ENCODE measurements at regions not wholly inside any gene's neighbourhood (a gene's known extent, or its start where the extent isn't known, plus 50 kb on each side); places are given as distances from the start of the nearest gene placed in this dataset.
A peak's percentile ranks its signal among the peaks of the same experiment; 100 is the strongest.
"Not testable (repeated sequence)": the region's sequence is repeated elsewhere in the genome, so short reads cannot be mapped to it uniquely, and the experiment has no call there.

DNA sequence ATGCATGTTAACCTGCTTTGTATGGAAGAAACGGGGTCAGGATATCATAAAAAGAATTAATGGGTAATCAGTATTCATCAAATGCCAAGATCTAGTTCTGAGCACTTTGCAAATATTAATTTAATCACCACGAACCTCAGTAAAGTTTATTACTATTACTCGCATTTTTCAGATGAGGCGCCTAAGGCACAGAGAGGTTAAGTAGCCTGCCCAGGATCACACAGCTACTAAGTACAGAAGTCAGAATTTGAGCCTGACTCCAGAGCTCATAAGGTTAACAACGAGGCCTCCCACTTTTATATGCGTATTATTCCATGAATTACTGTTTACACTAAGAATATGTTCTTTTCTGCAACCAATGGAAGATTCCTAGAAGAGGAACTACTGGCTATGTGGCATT is 109.6 kb upstream of the KLF13 start:
- FAIRE-seq (no peak), DNase-seq (ENCODE audit: insufficient read length, low spot score) (no peak)

DNA sequence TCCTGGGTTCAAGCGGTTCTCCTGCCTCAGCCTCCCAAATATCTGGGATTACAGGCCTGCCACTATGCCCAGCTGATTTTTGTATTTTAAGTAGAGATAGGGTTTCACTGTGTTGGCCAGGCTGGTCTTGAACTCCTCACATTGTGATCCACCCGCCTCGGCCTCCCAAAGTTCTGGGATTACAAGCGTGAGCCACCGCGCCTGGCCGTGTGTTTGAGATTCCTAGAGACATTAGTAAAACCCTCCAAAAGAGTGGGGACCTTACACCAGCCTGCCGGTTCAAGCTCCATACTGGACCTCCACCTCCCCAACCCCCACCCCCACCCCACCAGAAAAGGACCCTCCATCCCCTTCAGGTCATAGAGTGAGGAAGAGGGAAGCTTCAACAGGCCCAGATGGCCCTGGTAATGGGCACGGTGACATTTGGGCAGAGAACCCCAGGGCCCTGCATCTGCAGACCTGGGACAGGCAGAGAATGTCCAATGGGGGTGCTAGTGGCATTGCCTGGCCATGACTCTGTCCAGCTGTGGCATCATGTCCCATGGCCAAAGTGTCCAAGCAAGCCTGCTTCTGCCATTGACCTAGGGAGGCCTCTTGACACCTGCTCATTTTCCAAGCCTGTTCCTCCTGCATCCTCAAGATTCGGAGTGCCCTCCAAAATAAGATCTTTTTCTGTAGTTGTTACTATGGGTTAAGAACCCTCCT is 108.9 kb upstream of the KLF13 start:
- no peak for FAIRE-seq
- no peak for DNase-seq (ENCODE audit: insufficient read length, low spot score)

DNA sequence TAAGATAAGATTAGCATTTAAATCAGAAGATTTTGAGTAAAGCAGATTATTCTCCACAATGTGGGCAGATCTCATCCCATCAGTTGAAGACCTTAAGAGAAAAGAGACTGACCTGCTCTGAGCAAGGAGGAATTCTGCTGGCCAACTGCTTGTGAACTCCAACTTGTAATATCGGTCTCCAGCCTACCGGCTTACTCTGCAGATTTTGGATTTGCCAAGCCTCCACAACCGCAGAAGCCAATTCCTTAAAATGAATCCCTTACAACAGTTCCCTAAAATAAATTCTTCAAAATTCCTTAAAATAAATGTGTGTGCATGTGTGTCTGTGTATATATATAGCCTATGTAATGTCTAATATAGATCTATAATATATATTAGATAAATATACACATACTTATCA is 107.4 kb upstream of the KLF13 start:
- FAIRE-seq (no peak), DNase-seq (ENCODE audit: insufficient read length, low spot score) (no peak)

DNA sequence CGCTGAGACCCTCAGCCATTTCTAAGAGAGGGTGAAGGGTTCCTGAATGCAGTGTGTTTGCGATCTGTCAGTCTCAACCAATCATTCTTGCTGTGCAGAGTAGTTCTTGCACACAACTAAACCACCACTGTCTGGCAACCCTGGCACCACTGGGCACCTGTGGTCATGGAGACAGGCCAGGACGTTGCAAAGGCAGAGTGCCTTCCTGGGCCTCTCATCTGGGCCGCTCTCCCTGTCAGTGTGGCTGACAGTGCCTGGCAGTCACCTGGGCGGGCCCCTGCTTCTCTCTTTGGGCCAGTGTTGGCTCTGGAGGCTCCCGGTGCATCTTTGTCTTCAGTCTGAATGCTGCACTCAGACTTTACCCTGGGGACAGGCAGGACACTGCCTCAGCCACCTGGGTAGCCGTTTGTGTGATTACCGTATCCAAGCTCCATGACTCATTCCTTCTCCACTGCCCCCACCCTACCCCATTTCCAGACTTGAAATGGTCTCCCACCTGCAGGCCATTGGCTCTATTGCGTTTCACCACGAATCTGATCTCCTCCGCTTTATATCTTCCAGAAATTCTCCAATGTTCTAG is 104.6 kb upstream of the KLF13 start:
- FAIRE-seq (no peak), DNase-seq (ENCODE audit: insufficient read length, low spot score) (no peak)

DNA sequence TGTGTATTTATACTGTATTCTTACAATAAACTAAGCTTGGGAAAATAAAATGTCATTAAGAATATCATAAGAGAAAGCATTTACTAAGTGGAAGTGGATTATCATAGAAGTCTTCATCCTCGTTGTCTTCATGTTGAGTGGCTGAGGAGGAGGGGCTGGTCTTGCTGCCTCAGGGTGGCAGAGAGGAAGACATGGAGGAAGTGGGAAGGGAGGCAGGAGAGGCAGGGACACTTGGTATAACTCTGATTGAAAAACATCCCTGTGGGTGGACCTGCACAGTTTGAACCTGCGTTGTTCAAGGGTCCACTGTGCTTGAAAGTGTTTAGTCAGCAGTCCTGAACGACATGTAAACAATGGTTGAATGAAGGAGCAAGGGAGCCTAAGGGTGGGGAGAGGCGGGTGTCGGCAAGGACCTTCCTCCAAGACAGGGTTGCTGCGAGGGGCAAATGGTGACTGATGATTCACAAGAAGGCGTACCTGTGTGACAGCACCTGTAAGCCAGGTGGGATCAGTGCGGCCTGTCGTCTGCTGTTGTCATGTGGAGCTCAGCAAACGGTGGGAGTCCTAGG is 103.8 kb upstream of the KLF13 start:
- DNase-seq (ENCODE audit: insufficient read length, low spot score) (no peak), FAIRE-seq (no peak)

DNA sequence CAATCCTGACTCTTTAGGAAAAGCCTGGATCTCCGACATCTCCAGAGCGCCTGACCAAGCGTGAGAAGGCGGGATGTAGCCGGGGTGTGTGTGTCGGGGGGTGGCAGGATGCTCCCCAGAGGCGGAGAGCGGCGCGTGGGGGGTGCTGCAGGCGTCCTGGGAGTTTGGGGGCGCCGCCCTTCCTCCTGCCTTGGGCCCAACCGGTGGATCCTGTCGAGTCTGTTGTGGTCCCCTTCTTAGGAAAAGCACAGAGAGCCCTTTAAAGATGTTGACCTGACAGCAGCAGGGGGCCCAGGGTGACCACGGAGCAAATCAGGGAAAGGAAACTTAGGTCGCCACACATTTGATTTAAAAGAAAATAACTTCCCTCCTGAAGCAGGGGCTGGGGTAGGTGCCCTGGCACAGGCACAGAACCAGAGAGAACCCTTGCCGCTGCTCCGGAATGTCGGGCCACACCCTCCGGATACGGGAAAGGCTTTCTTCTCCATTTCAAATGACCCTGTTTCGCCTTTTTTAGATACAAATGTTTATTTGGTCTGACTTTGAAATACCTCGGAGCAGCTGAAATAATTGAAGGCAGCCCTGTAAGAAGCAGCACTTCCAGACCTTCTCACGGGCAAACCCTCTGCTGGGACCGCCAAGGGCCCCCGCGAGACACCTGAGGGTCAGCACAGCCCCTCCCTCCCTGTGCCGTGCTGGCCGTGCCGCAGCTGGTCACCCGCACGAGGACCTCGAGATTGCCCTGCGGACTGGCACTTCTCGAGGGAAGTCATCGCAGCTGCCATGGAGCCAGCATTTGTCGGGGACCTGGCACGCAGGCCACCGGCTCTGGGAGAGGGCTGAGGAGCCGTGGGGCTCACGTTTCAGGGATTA is 102.9 kb upstream of the KLF13 start:
- DNase-seq (ENCODE audit: insufficient read length, low spot score) (no peak), FAIRE-seq (no peak)

DNA sequence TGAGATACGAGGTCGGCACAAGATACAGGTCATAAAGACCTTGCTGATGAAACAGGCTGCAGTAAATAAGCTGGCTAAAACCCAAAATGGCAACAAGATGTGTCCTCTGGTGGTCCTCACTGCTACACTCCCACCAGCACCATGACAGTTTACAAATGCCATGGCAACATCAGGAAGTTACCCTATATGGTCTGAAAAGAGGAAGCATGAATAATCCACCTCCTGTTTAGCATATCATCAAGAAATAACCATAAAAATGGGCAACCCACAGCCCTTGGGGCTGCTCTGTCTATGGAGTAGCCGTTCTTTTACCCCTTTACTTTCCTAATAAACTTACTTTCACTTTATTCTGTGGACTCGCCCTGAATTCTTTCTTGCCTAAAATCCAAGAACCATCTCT is 102.0 kb upstream of the KLF13 start:
- DNase-seq (ENCODE audit: insufficient read length, low spot score); FAIRE-seq: not testable (repeated sequence)

DNA sequence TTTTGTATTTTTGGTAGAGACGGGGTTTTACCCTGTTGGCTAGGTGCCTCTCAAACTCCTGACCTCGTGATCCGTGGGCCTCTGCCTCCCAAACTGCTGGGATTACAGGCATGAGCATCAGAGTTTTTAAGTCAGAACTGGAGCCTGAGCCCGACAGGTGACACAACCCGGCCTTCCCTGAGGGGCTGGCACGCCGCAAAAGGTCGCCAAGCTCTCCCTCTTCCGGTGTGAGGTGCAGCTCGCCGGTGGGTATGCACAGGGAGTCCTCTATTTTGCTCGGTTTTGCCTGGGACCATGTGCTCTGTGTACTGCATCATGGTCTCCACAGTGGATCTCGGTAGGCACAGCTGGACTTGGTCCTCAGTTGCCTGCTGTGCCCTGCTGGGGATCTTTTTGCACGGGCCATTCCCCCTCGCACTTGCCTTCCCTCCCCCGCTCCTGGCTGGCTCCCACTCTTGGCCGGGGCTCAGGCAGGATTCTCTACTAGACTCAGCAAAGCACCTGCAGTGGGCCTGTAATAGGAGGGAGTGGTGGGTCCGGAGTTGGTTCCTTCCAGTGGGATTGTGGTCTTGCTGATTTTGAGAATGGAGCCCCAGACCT is 101.2 kb upstream of the KLF13 start:
- DNase-seq (ENCODE audit: insufficient read length, low spot score) = no peak
- FAIRE-seq = no peak

DNA sequence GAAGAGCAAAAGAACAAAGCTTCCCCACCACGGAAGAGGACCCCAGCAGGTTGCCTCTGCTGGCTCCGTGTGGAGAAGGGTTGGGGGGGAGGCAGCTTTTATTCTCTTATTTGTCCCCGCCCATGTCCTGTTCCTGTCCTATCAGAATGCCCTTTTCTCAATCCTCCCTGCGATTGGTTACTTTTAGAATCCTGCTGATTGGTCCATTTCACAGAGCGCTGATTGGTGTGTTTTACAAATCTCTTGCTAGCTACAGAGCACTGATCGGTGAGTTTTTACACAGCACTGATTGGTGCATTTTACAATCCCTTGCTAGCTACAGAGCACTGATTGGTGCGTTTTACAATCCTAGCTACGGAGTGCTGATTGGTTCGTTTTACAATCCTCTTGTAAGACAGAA is 100.6 kb upstream of the KLF13 start:
- no peak for DNase-seq (ENCODE audit: insufficient read length, low spot score)
- no peak for FAIRE-seq

DNA sequence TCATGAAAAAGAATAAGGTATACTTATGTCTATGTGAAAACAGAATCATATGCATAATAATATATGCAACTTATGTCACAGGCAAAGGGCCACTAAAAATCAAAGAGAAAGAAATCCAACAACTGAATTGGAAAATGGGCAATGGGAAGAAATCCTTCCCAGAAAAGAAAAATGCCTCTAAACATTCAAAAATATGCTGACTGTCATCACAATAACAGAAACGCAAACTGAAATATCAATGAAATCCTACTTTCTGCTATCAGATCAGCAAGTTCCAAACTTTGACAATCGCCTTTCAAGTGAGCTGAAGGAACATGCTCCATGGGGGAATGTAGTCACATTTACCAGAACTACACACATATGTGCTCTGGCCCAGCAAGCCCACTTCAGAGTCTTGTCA is 99.4 kb upstream of the KLF13 start:
- DNase-seq (ENCODE audit: insufficient read length, low spot score) (no peak), FAIRE-seq (no peak)

DNA sequence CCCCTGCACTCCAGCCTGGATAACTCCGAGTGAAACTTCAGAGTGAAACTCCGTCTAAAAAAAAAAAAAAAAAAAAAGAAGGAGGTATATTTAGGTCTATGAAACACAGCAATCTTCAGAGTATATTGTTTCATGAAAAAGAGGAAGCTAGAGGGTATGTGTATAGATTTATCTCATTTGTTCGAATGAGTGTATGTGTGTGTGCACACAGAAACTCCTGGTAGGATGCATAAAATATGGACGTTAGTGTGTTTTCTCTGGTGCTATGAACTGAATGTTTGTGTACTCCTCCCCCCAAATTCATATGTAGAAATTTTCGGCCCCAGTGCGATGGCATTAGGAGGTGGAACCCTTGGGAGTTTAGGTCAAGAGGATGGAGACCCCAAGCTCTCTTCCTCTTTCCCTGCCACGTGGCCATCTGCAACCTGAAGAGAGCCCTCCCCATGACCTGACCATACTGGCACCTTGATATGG is 98.6 kb upstream of the KLF13 start:
- DNase-seq (ENCODE audit: insufficient read length, low spot score) (no peak), FAIRE-seq (no peak)

DNA sequence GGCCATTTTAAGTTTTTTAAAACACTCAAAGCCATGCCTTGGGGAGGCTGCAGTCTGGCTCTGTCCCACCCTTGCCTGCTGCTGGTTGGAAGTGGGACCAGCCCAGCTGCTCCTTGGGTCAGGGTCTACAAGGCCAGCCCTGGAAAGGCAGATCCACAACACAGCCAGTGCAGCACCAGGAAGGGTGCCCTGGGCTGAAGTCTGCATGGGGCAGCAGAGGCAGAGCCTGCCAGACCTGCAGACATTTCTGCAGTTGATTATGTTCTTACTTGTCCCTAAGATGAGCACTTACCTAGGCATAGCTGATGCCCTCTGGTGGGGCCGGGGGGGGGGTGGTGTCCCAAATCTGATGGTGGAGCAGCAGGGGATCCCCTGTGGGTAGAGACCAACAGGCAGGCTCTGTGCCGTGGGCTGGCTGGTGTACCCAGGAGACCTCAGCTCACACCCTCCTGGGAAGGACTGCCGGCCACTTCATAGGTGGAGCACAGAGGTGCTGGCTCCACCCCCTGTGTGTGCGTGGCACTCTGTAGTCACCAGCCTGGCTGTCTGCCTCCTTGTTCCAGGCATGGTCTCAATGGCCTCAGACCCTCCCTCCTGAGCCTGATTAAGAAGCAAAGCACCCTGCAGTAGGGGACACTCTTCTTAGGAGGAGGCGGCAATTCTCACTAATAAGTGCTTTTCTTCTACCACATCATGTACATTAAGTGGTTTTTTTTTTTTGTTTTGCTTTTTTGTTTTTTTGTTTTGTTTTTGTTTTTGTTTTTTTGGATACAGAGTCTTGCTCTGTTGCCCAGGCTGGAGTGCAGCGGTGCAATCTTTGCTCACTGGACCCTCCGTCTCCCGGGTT is 97.4 kb upstream of the KLF13 start:
- FAIRE-seq (no peak), DNase-seq (ENCODE audit: insufficient read length, low spot score) (no peak)

DNA sequence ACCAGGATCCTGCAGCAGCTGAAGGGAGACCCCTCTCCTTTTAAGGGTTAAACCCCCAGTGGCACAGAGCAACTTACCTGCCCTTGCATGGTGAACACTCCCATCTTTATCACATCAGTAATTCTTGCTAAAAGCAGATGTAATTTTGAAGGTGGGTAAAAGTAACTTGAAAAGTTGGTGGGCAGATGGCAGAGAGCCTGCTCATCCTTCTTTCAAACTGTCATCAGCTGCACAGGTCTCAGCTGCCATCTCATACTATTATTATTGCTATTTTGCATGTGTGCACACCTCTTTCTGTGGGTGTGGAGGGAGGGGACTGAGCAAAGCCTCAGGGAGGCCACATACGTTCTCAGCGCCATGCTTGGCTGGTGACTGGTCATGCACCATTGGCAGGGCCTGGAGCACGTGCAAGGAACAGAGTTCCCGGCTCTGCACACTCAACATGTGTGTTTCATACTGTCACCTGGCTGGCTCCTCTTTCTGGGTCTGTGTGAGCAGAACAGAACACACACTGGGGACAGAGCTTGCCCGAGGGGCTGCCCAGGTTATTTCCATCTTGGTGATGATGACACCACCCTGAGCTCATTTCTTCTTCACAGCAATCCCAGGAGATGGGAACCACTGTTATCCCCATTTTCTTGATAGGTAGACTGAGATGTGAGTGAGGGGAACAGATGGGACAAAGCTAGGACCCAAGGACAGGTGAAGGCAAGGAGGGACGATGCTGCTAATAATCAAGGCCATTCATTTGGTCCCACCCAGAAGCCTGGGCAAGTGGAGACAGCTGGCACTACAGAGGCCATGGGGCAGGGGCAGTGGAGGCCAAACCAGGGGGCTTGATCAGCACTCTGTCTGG is 95.8 kb upstream of the KLF13 start:
- DNase-seq (ENCODE audit: insufficient read length, low spot score) = no peak
- FAIRE-seq = no peak

DNA sequence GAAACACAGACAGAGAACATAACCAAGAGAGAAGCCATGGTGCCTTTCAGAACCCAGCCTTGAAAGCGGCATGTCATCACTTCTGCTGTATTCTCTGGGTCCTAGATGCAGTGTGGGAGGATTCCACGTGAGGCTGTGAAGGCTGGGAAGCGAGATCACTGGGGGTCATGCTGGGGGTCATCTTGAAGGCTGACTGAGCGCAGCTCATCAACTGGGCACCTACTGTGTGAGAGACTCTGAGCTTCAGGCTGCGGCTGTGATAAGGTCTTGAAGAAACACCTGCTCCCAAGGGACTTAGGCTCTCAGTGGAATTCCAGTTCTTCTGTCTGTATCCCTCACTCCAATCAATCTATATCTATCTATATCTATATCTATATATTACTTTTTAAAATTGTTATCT is 91.8 kb upstream of the KLF13 start:
- DNase-seq (ENCODE audit: insufficient read length, low spot score) (no peak), FAIRE-seq (no peak)

DNA sequence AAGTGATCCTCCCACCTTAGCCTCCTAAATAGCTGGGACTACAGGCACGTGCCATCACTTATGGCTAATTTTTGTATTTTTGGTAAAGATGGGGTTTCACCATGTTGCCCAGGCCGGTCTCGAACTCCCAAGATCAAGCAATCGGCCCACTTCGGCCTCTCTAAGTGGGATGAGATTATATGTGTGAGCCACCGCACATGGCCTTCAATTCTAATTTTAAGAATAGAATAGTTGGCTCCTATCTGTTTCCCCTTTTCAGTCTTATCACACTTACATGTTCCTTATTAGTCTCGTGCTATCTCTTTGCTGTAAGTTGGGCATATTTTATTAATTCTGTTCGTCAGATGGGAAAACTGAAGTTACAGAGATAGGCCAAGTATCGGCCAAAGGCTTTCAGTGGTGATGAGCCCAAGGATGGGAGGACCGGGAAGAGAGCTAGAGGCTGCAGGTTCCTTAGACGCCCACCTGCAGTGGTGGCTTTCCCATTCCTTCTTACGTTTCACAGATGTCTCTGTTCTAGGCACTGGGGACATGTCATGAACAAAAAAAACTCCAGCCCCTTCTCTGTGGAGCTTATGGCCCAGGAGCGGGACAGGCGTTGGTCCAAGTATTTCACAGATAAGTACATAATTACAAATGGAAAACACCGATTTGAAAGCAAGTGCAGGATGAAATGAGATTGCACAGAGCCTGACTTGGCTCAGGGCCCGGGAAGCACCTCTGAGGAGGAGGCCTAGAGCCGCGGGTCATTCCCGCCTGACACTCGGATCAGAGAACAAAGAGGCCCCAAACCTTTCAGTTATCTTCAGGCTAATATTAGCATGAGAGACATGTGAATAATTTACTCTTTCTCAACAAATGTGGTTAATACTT is 91.1 kb upstream of the KLF13 start:
- FAIRE-seq (no peak), DNase-seq (ENCODE audit: insufficient read length, low spot score) (no peak)

DNA sequence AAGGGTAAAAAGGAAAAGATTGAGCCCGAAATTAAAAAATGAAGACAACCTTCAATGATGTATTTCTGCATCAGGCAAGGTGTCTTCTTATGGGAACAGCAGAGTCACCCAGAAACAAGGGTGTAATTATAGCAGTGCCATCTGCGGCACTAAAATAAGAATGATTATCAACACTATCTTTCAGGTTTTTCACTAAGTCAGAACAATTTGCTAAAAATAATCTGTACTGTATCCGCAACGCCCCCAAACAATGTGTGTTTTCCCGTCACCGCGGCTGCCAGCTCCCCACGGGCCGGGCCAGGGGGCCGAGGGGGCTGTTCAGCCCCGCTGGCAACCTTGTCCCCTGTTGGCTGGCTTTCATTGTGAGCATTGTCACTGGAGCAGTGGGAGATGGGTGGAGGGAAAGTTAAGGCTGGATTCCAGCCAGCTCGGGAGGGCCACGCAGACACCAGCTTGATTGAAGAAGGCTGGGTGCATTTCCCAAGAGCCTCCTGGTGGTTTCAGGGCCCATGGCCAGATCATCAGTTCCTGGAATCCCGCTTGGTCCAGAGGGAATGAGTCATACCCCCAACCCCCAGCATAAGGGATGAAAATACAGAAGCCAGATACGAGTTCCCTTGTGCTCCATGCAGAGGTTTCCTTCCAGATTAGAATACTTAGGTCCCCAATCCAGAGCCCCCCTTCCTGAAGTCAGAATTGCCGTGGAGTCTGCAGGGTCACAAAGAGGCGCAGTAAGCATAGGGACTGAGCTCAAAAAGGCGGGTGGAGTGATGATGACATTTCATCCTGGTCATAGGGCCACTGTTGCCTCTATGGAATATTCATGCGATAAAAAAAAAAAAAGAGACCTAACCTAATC is 90.2 kb upstream of the KLF13 start:
- FAIRE-seq (no peak), DNase-seq (ENCODE audit: insufficient read length, low spot score) (peak; percentile 84)

DNA sequence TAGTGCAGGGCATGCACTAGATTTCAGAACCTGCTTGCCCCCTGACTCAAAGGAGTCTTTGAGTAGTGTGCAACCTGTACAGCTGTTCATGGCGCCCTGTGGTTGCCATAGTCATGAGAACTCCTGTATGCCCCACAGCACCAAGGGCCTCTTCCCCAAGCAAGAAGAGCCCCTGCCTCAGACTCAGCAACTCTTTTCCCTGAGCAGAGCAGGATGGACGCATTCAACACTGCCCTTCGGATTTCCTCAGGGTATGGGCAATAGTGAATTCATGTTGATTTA is 89.7 kb upstream of the KLF13 start:
- no peak for DNase-seq (ENCODE audit: insufficient read length, low spot score)
- no peak for FAIRE-seq

DNA sequence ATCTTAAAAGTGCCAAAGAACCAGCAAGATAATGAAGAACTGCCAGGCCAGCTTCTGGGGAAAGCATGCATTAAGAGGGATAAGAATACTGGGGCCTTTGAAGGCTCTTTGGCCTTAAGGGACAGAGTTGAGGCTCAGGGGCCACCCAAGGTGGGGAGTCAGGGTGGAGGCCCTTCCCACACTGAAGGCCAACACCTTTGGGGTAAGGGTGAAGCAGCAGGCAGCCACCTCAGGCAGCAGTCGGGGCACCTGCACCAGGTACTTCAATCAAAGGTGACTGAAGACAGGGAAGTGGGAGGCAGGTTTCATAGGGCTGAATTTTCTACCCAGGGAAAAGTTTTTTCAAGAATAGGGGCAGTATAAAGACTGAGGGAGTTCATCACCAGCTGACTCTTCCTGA is 87.7 kb upstream of the KLF13 start:
- FAIRE-seq (no peak), DNase-seq (ENCODE audit: insufficient read length, low spot score) (no peak)

Measured in HTR-8/SVneo (cell line).